K562 (cell line): ENCODE measurements at regions not wholly inside any gene's neighbourhood (a gene's known extent, or its start where the extent isn't known, plus 50 kb on each side); places are given as distances from the start of the nearest gene placed in this dataset.

Experiments used
- GABPB1 ChIP-seq: sonication (generic); formaldehyde crosslinking; IDR thresholded peaks from 2 replicates; pipeline ENCODE4 v1.8.0; 2022; ENCODE audit warnings: mild to moderate bottlenecking, missing genetic modification reagents
- MECOM ChIP-seq: fragments of 250-450 bp; sonication (Bioruptor Pico); IDR thresholded peaks from 2 replicates; pipeline ENCODE4 v1.8.0; 2022; ENCODE audit warnings: inconsistent platforms
- PTBP1 ChIP-seq: fragments of 200-400 bp; formaldehyde crosslinking; IDR thresholded peaks from 2 replicates; pipeline ENCODE4 v1.6.1; 2017; ENCODE audit warnings: low read depth, low read length
- ZNF175 ChIP-seq: fragments of 200-800 bp; sonication (Bioruptor generic); IDR thresholded peaks from 2 replicates; pipeline ENCODE4 v1.6.1; 2016; ENCODE audit warnings: low read depth, mild to moderate bottlenecking, missing genetic modification characterization, missing compliant biosample characterization
- ZNF785 ChIP-seq: fragments of 250-450 bp; sonication (Bioruptor Pico); IDR thresholded peaks from 2 replicates; pipeline ENCODE4 v1.4.0; 2020; ENCODE audit warnings: mild to moderate bottlenecking

GRCh38 chr22:27240298-27241075 lies 561.1 kb downstream of the MN1 start:
- TF ChIP-seq MECOM (CRISPR knock-in tag) (no peak), PTBP1 (no peak), ZNF785 (CRISPR knock-in tag) (no peak), ZNF175 (no peak), GABPB1 (CRISPR knock-in tag) (no peak)
